ENCODE measurements at regions not wholly inside any gene's neighbourhood (a gene's known extent, or its start where the extent isn't known, plus 50 kb on each side); places are given as distances from the start of the nearest gene placed in this dataset.

DNA sequence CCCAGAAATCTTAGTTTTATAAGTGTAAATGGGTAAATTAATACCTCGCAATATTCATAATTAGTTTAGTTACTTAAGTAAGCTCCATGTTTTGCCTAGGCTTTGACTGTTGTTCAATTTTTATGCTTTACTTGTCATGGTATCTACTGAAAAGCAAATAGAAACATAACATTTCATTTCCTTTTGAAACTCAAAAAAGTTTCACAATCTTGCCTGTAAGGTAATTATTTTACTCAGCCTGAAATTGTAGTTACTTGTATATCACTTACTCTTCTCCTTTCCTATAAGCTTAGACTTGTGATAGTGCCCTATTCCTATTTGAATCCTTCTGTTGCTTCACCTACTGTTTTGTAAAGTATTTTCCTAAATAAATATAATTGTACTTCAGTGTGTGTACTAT lies 914.4 kb upstream of the COX7C start (continued):
- TF ChIP-seq, protein P1, sequence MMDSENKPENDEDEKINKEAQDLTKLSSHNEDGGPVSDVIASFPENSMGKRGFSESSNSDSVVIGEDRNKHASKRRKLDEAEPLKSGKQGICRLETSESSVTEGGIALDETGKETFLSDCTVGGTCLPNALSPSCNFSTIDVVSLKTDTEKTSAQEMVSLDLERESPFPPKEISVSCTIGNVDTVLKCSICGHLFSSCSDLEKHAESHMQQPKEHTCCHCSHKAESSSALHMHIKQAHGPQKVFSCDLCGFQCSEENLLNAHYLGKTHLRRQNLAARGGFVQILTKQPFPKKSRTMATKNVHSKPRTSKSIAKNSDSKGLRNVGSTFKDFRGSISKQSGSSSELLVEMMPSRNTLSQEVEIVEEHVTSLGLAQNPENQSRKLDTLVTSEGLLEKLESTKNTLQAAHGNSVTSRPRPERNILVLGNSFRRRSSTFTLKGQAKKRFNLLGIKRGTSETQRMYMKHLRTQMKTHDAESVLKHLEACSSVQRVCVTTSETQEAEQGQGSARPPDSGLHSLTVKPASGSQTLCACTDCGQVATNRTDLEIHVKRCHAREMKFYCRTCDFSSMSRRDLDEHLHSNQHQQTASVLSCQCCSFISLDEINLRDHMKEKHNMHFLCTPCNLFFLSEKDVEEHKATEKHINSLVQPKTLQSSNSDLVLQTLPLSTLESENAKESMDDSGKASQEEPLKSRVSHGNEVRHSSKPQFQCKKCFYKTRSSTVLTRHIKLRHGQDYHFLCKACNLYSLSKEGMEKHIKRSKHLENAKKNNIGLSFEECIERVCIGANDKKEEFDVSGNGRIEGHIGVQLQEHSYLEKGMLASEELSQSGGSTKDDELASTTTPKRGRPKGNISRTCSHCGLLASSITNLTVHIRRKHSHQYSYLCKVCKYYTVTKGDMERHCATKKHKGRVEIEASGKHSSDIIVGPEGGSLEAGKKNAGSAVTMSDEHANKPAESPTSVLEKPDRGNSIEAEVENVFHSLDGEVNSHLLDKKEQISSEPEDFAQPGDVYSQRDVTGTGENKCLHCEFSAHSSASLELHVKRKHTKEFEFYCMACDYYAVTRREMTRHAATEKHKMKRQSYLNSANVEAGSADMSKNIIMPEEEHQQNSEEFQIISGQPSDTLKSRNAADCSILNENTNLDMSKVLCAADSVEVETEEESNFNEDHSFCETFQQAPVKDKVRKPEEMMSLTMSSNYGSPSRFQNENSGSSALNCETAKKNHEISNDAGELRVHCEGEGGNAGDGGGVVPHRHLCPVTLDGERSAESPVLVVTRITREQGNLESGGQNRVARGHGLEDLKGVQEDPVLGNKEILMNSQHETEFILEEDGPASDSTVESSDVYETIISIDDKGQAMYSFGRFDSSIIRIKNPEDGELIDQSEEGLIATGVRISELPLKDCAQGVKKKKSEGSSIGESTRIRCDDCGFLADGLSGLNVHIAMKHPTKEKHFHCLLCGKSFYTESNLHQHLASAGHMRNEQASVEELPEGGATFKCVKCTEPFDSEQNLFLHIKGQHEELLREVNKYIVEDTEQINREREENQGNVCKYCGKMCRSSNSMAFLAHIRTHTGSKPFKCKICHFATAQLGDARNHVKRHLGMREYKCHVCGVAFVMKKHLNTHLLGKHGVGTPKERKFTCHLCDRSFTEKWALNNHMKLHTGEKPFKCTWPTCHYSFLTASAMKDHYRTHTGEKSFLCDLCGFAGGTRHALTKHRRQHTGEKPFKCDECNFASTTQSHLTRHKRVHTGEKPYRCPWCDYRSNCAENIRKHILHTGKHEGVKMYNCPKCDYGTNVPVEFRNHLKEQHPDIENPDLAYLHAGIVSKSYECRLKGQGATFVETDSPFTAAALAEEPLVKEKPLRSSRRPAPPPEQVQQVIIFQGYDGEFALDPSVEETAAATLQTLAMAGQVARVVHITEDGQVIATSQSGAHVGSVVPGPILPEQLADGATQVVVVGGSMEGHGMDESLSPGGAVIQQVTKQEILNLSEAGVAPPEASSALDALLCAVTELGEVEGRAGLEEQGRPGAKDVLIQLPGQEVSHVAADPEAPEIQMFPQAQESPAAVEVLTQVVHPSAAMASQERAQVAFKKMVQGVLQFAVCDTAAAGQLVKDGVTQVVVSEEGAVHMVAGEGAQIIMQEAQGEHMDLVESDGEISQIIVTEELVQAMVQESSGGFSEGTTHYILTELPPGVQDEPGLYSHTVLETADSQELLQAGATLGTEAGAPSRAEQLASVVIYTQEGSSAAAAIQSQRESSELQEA (CRISPR knock-in tag; IDR thresholded peaks at IDR 0.05; ENCODE audit: not compliant biosample characterization): no peak
- TF ChIP-seq, protein P2, sequence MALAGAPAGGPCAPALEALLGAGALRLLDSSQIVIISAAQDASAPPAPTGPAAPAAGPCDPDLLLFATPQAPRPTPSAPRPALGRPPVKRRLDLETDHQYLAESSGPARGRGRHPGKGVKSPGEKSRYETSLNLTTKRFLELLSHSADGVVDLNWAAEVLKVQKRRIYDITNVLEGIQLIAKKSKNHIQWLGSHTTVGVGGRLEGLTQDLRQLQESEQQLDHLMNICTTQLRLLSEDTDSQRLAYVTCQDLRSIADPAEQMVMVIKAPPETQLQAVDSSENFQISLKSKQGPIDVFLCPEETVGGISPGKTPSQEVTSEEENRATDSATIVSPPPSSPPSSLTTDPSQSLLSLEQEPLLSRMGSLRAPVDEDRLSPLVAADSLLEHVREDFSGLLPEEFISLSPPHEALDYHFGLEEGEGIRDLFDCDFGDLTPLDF (CRISPR knock-in tag; IDR thresholded peaks at IDR 0.05): no peak
- no peak for TF ChIP-seq NRL (CRISPR knock-in tag; IDR thresholded peaks at IDR 0.05; ENCODE audit: borderline replicate concordance)

DNA sequence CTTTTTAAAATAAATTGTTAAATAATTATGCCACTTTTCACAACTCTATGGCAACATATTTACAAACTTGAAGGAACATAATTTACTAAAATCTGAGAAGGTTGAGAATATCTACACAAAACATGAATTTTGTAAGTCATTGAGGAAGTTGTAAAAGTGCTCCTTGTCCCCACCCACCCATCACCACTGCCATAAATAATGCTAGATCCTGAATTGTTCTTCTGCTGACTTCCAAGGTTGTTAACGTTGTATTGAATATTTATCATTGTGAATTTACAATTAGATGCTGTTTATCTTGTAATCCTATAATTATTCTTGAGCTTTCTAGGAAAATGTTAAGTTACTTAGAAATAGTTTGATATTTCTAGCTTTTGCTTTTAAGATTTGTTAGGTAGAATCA lies 908.0 kb upstream of the COX7C start:
- no peaks in the 10 kb centered on the region for H3K36me3 ChIP-seq (replicated peaks in 1 of 2; ENCODE audit: control insufficient read depth in 1 of 2, insufficient read depth in 2 of 2, low read length in 2 of 2)
- H2AFZ ChIP-seq (ENCODE audit: low read length): no peak overlapping the region
- TF ChIP-seq, protein P3, sequence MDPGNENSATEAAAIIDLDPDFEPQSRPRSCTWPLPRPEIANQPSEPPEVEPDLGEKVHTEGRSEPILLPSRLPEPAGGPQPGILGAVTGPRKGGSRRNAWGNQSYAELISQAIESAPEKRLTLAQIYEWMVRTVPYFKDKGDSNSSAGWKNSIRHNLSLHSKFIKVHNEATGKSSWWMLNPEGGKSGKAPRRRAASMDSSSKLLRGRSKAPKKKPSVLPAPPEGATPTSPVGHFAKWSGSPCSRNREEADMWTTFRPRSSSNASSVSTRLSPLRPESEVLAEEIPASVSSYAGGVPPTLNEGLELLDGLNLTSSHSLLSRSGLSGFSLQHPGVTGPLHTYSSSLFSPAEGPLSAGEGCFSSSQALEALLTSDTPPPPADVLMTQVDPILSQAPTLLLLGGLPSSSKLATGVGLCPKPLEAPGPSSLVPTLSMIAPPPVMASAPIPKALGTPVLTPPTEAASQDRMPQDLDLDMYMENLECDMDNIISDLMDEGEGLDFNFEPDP (CRISPR knock-in tag; conservative IDR thresholded peaks at IDR 0.05): no peak
- TF ChIP-seq FOSL2 (CRISPR knock-in tag; IDR thresholded peaks at IDR 0.05): no peak
- TF ChIP-seq ZNF451 (CRISPR knock-in tag; IDR thresholded peaks at IDR 0.05): no peak
- TF ChIP-seq, protein P4, sequence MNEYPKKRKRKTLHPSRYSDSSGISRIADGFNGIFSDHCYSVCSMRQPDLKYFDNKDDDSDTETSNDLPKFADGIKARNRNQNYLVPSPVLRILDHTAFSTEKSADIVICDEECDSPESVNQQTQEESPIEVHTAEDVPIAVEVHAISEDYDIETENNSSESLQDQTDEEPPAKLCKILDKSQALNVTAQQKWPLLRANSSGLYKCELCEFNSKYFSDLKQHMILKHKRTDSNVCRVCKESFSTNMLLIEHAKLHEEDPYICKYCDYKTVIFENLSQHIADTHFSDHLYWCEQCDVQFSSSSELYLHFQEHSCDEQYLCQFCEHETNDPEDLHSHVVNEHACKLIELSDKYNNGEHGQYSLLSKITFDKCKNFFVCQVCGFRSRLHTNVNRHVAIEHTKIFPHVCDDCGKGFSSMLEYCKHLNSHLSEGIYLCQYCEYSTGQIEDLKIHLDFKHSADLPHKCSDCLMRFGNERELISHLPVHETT (CRISPR knock-in tag; conservative IDR thresholded peaks at IDR 0.05): no peak
- TF ChIP-seq SOX6 (IDR thresholded peaks at IDR 0.05): no peak
- TF ChIP-seq SOX6 (CRISPR knock-in tag; IDR thresholded peaks at IDR 0.05): no peak
- no peak for TF ChIP-seq NFIB (CRISPR knock-in tag; IDR thresholded peaks at IDR 0.05; ENCODE audit: borderline replicate concordance)
- no peaks in the 10 kb centered on the region for H4K20me1 ChIP-seq (ENCODE audit: insufficient read depth, low read length)
- POLR2A ChIA-PET: no interaction called here
- intact Hi-C loops (cut with micrococcal nuclease; ENCODE audit: unreplicated experiment) (no loop called here), in situ Hi-C loops (cut with HindIII; ENCODE audit: extremely low pct_ligation_motif_present, low pct_unique_long_range_greater_than_20kb) (no loop called here)
- no peaks in the 10 kb centered on the region for H3K9me3 ChIP-seq (ENCODE audit: low read length)
- CTCF ChIA-PET (ENCODE audit: low intra/inter-chr PET ratio, low total read pairs): no interaction called here
- no peak overlapping the region for H3K4me2 ChIP-seq (ENCODE audit: low read depth, low read length)
- DNase-seq (ENCODE audit: low spot score) (no peak), FAIRE-seq (no peak), ATAC-seq (no peak)
- H3K27ac ChIP-seq (ENCODE audit: extremely low read length, insufficient read depth, low read length): no peak overlapping the region
- WGBS (ENCODE audit: low lambda C conversion rate): 0% methylated on average over 1 of the region's 1 CpG
- no TSS peak for BruUV-seq (replicated peaks)
- no peak overlapping the region for H3K4me3 ChIP-seq (replicated peaks in 1 of 3; ENCODE audit: insufficient read depth in 1 of 3, low read depth in 2 of 3, low read length in 3 of 3)
- no peaks in the 10 kb centered on the region for H3K79me2 ChIP-seq (ENCODE audit: insufficient read depth, low read length)
- no peaks in the 10 kb centered on the region for H3K27me3 ChIP-seq (ENCODE audit: control insufficient read depth in 1 of 2, insufficient read depth in 2 of 2, low read length in 2 of 2)
- no peaks in the 10 kb centered on the region for H3K4me1 ChIP-seq (ENCODE audit: insufficient read depth, low read length)
- no peak overlapping the region for H3K9ac ChIP-seq (ENCODE audit: insufficient read depth, low read depth, low read length)

Measured in HepG2 (cell line).